Tibial nerve (tissue), 3 donors: ENCODE measurements at regions not wholly inside any gene's neighbourhood (a gene's known extent, or its start where the extent isn't known, plus 50 kb on each side); places are given as distances from the start of the nearest gene placed in this dataset.

Experiments
- CTCF ChIP-seq, 5 experiments: fragments of 200-600 bp in 3 of 5; fragments of 450-650 bp in 2 of 5; sonication (generic) in 3 of 5; IDR thresholded peaks; one replicate each; pipeline ENCODE4 v1.5.1; 2016 to 2019; ENCODE audit warnings: antibody characterized with exemption in 5 of 5, mild to moderate bottlenecking in 3 of 5, moderate library complexity in 2 of 5
- POLR2A ChIP-seq, 2 donors: fragments of 450-650 bp; IDR thresholded peaks; one replicate each; pipeline ENCODE4 v1.6.1; 2017; ENCODE audit warnings: antibody characterized with exemption in 2 of 2, mild to moderate bottlenecking in 2 of 2, moderate library complexity in 2 of 2

GRCh38 chr2:22867973-22868372 is 517.0 kb upstream of the KLHL29 start:
- TF ChIP-seq CTCF (IDR thresholded peaks at IDR 0.05) (no peak), POLR2A (IDR thresholded peaks at IDR 0.05) (no peak)
